ENCODE measurements at regions not wholly inside any gene's neighbourhood (a gene's known extent, or its start where the extent isn't known, plus 50 kb on each side); places are given as distances from the start of the nearest gene placed in this dataset.
"Not testable (repeated sequence)": the region's sequence is repeated elsewhere in the genome, so short reads cannot be mapped to it uniquely, and the experiment has no call there.

DNA sequence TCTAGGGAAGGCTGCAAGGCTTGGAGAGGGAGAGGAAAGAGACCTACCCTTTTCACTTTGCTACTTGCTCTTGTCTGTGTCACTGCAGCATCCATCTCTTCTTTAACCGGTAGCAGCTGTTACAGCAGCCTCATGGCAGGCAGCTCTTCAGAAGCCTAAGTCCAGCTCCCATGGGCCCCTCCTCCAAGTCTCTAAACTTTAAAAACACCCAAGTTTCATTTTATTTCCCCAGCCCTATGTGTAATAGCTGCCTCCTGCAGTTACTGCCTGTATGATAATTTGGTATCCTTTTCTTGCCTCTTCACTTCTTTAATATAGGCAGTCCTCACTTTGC is 313.1 kb upstream of the PIK3R1 start:
- no peaks in the 10 kb centered on the region for H3K9me3 Mint-ChIP-seq
- H3K27ac Mint-ChIP-seq = no peak overlapping the region
- ATAC-seq (no peak), DNase-seq (ENCODE audit: low spot score in 2 of 2) (no peak)
- H3K36me3 Mint-ChIP-seq = no peaks in the 10 kb centered on the region

DNA sequence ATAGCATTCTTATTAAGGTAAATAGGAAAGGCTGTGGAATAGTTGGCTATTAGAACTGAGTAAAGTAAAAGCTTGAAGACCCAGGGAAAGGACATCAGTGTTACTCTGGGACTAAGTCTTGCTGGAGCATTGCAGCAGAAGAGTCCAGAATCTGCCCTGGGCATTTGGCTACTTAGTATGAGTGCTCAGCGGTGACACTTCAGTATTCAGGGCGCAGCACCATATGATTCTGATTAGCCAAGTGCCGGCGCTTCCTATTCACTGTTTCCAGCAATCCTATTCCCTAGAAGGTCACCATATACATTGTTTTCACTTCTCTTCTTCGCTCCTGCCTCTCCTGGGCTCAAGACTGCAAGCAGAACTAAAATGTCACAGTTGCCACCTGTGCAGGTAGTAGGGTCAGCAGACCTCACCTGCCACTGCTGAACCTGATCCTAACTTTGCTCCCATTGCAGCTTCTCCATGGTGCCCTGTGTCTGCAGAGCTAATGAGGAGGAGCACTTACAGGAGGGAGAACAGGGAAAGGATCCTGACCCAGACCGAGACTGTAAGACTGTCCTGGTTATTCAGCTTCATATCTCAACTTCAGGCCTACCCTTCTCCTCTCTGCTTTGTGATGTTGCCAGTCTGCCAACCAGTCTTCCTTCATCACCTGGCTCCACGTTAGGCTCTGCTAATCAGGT is 313.6 kb upstream of the PIK3R1 start:
- H3K36me3 Mint-ChIP-seq = no peaks in the 10 kb centered on the region
- DNase-seq (ENCODE audit: low spot score in 2 of 2) (no peak), ATAC-seq (no peak)
- H3K9me3 Mint-ChIP-seq = no peaks in the 10 kb centered on the region
- no peak overlapping the region for H3K27ac Mint-ChIP-seq

DNA sequence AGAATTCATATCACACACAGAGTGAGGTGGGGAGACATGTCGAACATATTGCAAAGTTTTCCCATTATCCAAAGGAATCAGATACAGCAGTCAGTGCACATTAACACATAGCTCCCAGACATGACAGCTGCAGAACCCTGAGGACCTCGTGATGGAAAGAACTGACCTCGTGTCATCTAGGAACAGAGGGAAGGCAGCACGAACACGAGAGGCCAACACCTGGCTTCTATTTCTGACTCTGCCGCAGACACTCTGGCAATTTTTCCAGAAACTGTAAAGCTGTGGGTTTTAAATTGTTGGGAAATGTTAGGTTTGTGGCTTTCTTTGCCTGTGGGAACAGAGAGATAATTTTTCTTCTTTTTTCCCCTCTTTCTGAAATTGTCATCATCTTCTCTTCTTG is 315.0 kb upstream of the PIK3R1 start:
- H3K9me3 Mint-ChIP-seq = peaks cover 0 to 7% of the 10 kb centered on the region in 2 donors
- no peak for ATAC-seq

DNA sequence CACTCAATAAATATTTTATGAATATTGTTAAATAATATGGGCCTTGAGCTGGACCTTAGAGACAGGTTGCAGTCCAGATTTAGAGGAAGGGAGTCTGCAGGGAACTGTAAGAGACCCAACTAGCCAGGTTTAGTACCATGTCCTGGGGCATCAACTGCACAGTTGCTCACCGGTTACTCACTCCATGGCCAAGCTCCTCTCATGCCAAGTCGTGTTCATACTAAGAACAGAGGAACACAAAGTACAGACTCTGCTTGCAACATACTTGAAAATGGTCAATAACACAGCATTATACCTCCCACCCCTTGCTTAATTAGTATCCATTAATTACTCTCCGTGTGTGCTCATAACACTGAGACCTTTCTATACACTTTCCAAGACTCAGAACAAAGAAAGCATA is 317.6 kb upstream of the PIK3R1 start:
- no peak for DNase-seq (ENCODE audit: low spot score in 2 of 2)
- H3K9me3 Mint-ChIP-seq = peaks cover 0 to 8% of the 10 kb centered on the region in 2 donors
- H3K36me3 Mint-ChIP-seq = no peaks in the 10 kb centered on the region
- ATAC-seq = no peak
- H3K27ac Mint-ChIP-seq = no peak overlapping the region

More for the DNA sequence above, 315.0 kb upstream of the PIK3R1 start:
- Mint-ChIP-seq H3K27ac (no peak overlapping the region), H3K36me3 (no peaks in the 10 kb centered on the region)
- DNase-seq (ENCODE audit: low spot score in 2 of 2) = no peak

DNA sequence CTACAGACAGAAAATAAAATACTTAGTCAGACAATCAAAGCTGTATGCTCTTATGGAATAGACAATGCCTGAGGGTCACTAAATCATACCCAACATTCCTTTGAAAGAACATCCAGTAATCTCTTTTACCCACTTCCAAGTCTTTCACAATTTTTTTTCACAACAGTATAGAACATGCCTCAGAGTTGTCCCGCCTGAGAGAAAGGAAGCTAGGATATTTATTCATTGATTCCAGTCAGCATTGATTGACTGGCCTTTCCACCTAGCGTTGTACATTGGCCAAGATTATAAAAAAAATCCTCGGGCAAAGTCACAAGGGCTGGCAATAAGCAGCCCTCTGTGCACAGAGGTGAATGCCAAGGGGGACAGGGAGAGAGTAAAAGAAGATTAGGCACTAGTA is 318.1 kb upstream of the PIK3R1 start:
- no peak for ATAC-seq

DNA sequence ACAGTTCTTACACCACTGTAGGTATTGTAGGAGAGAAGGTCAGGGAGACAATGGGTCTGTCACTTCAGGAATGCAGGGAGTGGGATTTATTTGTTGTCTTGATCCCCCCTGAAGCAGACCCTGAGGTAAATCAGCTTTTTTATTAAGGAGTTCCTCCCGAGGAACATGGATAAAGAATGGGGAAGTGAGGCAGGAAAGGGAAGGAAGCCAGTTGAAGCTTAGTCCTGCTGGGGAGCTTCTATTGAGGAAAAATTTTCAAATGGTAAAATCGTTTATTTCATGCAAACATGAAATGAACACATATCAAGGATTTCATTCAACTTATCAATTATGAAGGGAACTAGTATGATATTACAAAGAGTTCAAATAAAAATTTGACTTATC is 318.6 kb upstream of the PIK3R1 start:
- Mint-ChIP-seq H3K9me3 (peaks cover 0 to 8% of the 10 kb centered on the region in 2 donors), H3K27ac (no peak overlapping the region), H3K36me3 (no peaks in the 10 kb centered on the region)
- ATAC-seq (no peak), DNase-seq (ENCODE audit: low spot score in 2 of 2) (no peak)

More for the DNA sequence above, 318.1 kb upstream of the PIK3R1 start:
- DNase-seq (ENCODE audit: low spot score in 2 of 2) = no peak
- H3K9me3 Mint-ChIP-seq = peaks cover 0 to 8% of the 10 kb centered on the region in 2 donors
- no peak overlapping the region for H3K27ac Mint-ChIP-seq
- no peaks in the 10 kb centered on the region for H3K36me3 Mint-ChIP-seq

DNA sequence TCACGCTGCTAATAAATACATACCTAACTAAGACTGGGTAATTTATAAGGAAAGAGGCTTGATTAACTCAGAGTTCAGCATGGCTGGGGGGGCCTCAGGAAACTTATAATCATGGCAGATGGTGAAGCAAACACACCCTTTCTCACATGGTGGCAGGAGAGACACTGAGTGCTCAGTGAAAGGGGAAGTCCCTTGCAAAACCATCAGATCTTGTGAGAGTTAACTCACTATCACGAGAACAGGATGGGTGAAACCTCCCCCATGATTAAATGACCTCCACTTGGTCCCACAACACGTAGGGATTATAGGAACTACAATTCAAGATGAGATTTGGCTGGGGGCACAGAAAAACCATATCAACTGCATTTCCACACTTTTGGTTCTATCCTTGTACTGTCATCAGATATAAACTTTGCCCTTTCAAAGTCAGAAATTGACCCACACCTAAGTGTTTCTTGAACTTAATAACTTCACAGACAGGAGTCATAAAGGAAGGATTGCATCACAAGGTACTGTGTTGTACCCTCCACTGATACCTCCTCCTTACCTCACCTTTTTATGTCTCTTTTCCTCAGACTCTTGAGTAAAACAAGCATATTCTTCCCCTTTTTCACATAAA is 319.1 kb upstream of the PIK3R1 start:
- H3K36me3 Mint-ChIP-seq = no peaks in the 10 kb centered on the region
- H3K27ac Mint-ChIP-seq = no peak overlapping the region
- DNase-seq (ENCODE audit: low spot score in 2 of 2) (no peak), ATAC-seq (no peak)
- peaks cover 0 to 8% of the 10 kb centered on the region in 2 donors for H3K9me3 Mint-ChIP-seq

DNA sequence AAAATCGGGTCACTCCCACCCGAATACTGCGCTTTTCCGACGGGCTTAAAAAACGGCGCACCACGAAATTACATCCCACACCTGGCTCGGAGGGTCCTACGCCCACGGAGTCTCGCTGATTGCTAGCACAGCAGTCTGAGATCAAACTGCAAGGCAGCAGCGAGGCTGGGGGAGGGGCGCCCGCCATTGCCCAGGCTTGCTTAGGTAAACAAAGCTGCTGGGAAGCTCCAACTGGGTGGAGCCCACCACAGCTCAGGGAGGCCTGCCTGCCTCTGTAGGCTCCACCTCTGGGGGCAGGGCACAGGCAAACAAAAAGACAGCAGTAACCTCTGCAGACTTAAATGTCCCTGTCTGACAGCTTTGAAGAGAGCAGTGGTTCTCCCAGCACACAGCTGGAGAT is 325.7 kb upstream of the PIK3R1 start:
- not testable (repeated sequence) for H3K36me3 Mint-ChIP-seq; ATAC-seq; H3K27ac Mint-ChIP-seq; H3K9me3 Mint-ChIP-seq; DNase-seq (ENCODE audit: low spot score in 2 of 2)

DNA sequence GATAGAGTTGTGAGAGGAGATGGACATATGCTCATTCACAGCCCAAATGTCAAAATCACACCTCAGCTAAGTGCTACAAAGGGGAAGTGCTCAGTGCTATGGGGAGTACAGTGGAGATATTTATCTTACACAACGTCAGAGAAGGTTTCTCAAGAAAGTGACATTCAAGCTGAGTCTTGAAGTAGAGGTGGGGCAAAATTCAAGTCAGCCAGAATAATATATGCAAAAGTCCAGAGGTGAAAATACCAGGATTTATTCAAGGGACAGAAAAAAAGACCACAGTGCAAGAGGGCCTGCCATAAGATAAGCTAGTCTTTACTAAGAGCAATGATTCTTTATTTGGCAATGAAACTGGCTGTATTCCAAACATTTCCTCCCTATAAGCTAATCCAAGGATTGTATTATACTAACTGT is 327.8 kb upstream of the PIK3R1 start:
- Mint-ChIP-seq H3K27ac (no peak overlapping the region), H3K9me3 (no peaks in the 10 kb centered on the region), H3K36me3 (no peaks in the 10 kb centered on the region)
- no peak for DNase-seq (ENCODE audit: low spot score in 2 of 2)
- ATAC-seq = no peak

DNA sequence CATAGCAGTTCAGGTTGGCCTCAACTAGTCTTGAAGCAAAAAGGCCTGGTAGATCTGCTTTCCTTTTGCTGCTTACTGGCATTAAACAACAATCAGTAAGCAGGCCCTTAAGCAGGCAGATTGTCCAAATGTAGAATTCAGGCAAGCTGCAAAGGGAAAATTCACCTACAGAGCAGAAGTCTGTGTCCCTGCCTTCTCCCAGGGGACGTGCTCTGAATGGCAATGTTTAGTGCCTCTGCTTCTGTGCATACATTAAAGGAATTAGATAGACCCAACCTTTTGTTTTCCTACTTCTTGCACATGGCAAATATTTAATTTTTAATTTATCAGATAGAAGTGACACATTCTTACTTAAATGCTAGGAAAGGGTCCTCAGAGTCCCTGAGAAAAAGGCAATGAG is 328.8 kb upstream of the PIK3R1 start:
- Mint-ChIP-seq H3K9me3 (no peaks in the 10 kb centered on the region), H3K27ac (no peak overlapping the region), H3K36me3 (no peaks in the 10 kb centered on the region)
- no peak for DNase-seq (ENCODE audit: low spot score in 2 of 2)
- no peak for ATAC-seq

DNA sequence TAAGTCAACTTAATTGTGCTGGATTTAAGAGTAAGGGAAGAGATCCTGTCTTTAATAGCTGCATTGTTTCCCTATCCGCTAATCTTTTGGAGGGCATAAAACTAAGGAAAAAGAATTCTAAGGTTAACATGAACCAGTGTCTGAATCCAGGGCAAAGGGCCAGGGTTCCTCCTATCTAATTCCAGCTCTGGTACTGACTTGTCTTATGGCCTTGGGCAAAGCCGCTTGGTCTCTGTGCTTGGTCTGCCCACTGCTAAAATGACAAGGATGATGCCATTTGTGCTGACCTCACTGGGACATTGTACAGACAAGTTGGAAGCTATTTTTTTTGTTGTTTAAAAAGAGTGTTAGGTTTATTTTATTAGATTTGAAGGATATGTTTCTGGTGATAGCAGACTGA is 334.7 kb upstream of the PIK3R1 start:
- no peak for ATAC-seq
- DNase-seq (ENCODE audit: low spot score in 2 of 2) = no peak
- Mint-ChIP-seq H3K36me3 (no peaks in the 10 kb centered on the region), H3K9me3 (no peaks in the 10 kb centered on the region), H3K27ac (no peak overlapping the region)

DNA sequence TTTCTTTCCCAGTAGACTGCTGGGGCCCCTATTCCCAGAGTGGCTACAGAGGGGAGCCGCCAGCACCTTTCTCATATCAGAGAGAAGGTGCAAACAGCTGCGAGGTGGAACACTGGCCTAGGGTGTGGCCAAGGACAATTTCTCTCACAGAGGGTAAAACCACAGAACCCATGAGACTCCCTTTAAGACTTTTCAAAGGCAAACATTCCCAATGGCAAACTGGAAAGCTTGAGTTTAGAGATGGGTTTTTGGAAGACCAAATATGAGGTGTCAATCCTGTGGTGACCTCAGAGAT is 335.1 kb upstream of the PIK3R1 start:
- no peaks in the 10 kb centered on the region for H3K36me3 Mint-ChIP-seq
- no peak for ATAC-seq
- H3K9me3 Mint-ChIP-seq = no peaks in the 10 kb centered on the region
- DNase-seq (ENCODE audit: low spot score in 2 of 2) = no peak
- no peak overlapping the region for H3K27ac Mint-ChIP-seq

DNA sequence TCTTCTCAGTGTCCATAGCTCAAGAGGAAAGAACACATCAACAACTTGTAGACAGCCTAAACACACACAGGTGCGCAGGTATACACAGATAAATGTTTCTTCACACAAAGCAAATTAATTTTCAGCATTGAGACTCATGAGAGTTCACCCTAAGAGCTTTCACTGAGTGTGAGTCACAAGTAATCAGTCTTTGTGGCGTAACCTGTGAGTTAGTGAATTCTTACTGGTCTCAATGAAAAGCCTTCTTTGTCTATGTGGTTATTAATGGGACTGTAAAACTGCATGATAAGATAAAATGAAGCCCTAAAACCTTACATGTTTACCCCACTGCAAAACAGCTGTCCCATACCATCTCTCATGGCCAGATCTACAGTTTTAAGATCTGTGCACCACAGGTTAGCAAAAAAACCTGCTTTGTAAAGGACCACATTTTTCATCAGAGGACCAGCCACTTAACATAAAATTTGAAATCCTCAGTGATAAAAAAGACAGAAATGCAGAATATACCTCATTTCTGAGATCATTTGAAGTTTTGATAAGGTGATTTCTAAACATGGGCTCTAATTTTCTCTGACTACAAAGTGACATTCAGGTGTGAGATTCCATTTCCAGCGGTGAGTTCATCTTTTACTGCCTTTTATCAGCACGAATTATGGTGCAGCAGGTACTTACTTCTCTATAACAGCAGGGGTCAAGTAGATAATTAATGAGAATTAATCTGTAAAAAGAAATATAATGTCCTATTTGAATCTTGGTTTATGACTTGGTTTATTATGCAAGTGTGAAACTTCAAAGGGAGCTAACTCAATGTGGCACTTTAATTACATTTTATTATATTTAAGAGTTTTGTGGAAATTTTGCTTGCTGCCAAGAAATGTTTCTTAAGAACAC is 335.7 kb upstream of the PIK3R1 start:
- no peaks in the 10 kb centered on the region for H3K36me3 Mint-ChIP-seq
- DNase-seq (ENCODE audit: low spot score in 2 of 2) (no peak), ATAC-seq (no peak)
- no peak overlapping the region for H3K27ac Mint-ChIP-seq
- no peaks in the 10 kb centered on the region for H3K9me3 Mint-ChIP-seq

DNA sequence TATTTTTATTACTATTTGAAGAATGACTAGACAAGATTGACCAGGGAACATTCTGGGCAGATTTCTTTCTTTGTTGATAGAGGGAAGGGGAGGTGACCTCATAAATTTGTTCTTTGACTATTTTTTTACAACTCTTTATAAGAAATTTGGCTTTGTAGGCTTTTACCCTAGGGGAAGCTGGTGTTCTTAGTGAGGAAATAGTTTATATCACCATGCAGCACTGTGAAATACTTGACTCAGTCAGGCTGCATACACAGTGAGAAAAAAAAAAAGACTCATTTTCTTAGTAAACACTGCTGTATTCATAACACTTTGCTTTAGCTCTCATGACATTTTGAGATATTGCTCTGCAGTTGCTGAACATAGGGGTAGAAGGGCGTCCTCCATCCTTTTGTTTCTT is 336.6 kb upstream of the PIK3R1 start:
- DNase-seq (ENCODE audit: low spot score in 2 of 2) (no peak), ATAC-seq (no peak)
- Mint-ChIP-seq H3K27ac (no peak overlapping the region), H3K9me3 (no peaks in the 10 kb centered on the region), H3K36me3 (no peaks in the 10 kb centered on the region)

DNA sequence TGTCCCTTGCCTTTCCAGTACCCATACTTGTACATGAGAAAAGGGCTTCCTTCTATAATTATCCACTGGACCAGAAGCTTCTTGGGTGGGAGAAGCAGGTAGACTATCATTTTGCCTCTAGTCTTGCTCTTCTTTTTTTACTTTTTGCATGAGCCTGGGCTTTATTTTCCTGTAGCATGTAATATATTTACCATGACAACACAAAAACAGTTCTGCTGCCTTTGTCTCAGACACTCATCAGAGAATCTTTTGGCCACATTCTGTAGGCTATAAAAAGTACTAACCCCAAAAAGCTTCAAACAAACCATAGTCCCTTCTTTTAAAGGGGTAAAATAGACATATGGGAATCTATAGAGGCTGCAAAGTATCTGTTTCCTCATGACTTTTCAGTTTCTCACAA is 339.2 kb upstream of the PIK3R1 start:
- no peak for DNase-seq (ENCODE audit: low spot score in 2 of 2)
- no peaks in the 10 kb centered on the region for H3K36me3 Mint-ChIP-seq
- H3K9me3 Mint-ChIP-seq = no peaks in the 10 kb centered on the region
- H3K27ac Mint-ChIP-seq = no peak overlapping the region
- no peak for ATAC-seq

DNA sequence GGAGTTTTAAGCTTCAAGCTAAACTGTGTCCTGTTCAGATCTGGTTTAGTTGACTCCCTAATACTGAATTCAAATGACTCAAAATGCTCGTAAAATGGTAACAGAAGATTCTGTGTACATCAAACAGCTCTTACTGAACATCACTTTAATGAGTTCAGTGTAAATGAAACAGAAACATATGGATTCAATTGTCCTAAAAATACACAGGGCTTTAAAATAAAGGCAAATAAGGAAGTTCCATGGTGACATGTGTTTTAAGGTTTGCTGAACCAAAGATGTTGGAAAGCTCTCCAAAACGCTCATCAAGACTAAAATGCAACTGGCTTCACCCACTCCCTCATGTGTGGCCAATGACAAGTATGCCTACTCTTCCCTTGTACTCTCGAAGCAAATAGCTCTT is 340.0 kb upstream of the PIK3R1 start:
- DNase-seq (ENCODE audit: low spot score in 2 of 2) = no peak
- ATAC-seq = no peak
- Mint-ChIP-seq H3K27ac (no peak overlapping the region), H3K9me3 (no peaks in the 10 kb centered on the region), H3K36me3 (no peaks in the 10 kb centered on the region)

DNA sequence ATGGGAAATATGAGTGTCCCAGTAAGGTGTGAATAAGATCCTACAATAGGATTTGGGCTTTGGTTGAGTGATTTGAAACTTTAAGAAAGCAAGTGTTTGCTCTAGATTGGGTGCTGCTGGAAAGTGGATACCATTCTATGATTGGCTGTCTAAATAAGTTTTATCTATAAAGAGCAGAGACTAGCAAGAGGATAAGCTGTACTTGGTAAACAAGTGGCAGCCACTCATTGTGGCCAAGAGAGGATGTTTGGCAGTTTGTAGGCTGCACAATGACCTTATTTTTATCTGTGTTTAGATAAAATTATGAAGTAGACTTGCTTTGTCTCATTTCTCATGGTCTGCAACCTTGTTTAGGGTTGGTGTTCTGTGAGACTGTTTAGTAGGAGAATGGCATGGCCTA is 341.6 kb upstream of the PIK3R1 start:
- no peaks in the 10 kb centered on the region for H3K36me3 Mint-ChIP-seq

DNA sequence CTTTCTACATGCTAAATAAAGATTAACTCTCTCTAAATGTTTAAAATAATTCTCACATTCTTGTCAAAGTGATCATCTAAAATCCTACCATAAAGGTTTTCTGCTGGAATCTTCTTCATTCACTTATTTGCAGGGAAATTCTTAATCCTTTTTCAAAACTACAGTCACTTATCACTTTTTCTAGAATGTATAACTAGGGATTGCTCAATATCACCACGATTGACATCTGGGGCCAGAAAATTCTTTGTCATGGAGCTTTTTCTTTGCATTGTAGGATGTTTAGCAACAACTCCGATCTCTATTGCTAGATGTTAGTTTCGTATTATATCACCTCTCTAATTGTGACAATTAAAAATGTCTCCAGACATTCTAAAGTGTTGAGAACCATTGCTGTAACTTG is 344.9 kb upstream of the PIK3R1 start:
- Mint-ChIP-seq H3K27ac (no peak overlapping the region), H3K9me3 (no peaks in the 10 kb centered on the region), H3K36me3 (no peaks in the 10 kb centered on the region)
- DNase-seq (ENCODE audit: low spot score in 2 of 2) = no peak
- no peak for ATAC-seq

More for the DNA sequence above, 341.6 kb upstream of the PIK3R1 start:
- no peak for DNase-seq (ENCODE audit: low spot score in 2 of 2)
- no peak overlapping the region for H3K27ac Mint-ChIP-seq
- no peak for ATAC-seq
- no peaks in the 10 kb centered on the region for H3K9me3 Mint-ChIP-seq

All from activated naive CD4-positive, alpha-beta T cell treated with anti-CD3 and anti-CD28 coated beads, Interleukin-2, amount 50 U/mL, for 72 hours (primary cell).